ENCODE measurements at regions not wholly inside any gene's neighbourhood (a gene's known extent, or its start where the extent isn't known, plus 50 kb on each side); places are given as distances from the start of the nearest gene placed in this dataset.

DNA sequence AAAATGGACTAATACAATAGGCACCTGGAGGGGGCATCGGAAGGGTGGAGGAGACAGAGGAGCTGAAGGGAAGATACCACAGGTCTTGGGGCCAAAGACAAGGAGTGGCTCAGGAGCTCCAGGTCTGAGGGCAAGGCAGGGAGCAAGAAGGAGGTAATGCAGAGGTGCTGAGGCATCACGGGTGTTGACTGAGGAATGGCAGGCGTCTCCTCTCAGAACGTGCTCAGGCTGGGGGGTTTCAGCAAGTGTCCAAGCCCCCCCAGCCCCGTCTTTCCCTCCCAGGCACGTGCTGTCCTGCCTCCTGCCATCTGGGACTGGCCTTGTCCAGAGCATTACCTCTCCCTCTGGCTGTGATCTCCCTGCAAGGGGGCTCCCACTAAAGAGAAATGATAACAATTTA lies 265.4 kb downstream of the DCDC2C start:
- no peak overlapping the region for H3K4me3 ChIP-seq (ENCODE audit: insufficient read length, low read depth)
- TF ChIP-seq SUZ12 (IDR thresholded peaks at IDR 0.05; ENCODE audit: extremely low read depth, insufficient read depth, insufficient read length) (no peak), ZNF274 (IDR thresholded peaks at IDR 0.05; ENCODE audit: low read depth, low read length) (no peak), YY1 (IDR thresholded peaks at IDR 0.05; ENCODE audit: insufficient read depth, insufficient read length) (no peak)
- H3K4me1 ChIP-seq (ENCODE audit: insufficient read depth, insufficient read length) = peaks cover 4% of the 10 kb centered on the region
- peaks cover 5% of the 10 kb centered on the region; the same call in 1 of the 2 replicates for H3K9me3 ChIP-seq (ENCODE audit: insufficient read depth, low read length)
- no peak for DNase-seq (ENCODE audit: low read depth, low spot score)
- no peak overlapping the region for H3K9ac ChIP-seq (ENCODE audit: insufficient read length, low read depth)
- H3K27me3 ChIP-seq (ENCODE audit: insufficient read depth, insufficient read length) = no peaks in the 10 kb centered on the region
- H3K36me3 ChIP-seq (ENCODE audit: insufficient read depth, insufficient read length, low read length) = no peaks in the 10 kb centered on the region

DNA sequence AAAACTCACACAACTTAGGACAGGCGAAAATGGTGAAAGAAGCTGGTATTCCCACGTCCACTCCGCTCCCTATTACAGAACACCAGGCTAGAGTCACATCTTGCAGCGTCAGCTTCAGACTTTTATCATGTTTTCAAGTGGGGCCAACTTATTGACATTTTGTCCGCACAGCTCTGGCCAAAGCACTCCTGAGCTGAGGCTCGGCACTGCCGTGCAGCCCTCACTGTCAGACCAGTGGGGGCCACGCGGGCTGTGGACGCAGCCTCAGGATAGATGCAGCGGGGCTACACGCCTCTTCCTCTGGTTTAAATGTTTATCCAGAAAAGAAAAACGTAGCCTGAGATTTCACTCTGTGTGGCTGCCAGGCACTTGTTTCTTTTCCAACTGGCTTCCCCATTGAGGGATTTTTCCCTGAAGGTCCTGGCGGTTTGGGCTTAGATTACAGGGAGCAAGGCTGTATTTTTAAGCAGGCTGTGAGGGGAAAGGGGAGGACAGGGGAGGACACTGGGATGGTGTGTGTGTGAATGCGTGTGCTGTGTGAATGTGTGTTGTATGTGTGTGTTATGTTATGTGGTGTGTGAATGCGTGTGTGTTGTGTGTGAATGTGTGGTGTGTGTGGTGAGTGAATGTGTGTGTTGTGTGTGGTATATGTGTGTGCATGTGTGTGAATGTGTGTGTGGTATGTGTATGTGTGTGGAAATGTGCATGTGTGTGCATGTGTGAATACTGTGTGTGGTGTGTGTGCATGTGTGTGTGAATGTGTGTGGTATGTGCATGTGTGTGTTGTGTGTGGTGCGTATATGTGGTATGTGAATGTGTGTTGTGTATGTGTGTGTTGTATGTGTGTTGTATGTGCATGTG lies 267.6 kb downstream of the DCDC2C start:
- Histone ChIP-seq H3K4me3 (ENCODE audit: insufficient read length, low read depth) (no peak overlapping the region), H3K9me3 (ENCODE audit: insufficient read depth, low read length) (peaks cover 5% of the 10 kb centered on the region; the same call in 1 of the 2 replicates), H3K36me3 (ENCODE audit: insufficient read depth, insufficient read length, low read length) (no peaks in the 10 kb centered on the region), H3K9ac (ENCODE audit: insufficient read length, low read depth) (no peak overlapping the region), H3K27me3 (ENCODE audit: insufficient read depth, insufficient read length) (no peaks in the 10 kb centered on the region), H3K4me1 (ENCODE audit: insufficient read depth, insufficient read length) (peaks cover 4% of the 10 kb centered on the region)
- DNase-seq (ENCODE audit: low read depth, low spot score) = no peak
- TF ChIP-seq SUZ12 (IDR thresholded peaks at IDR 0.05; ENCODE audit: extremely low read depth, insufficient read depth, insufficient read length) (no peak), ZNF274 (IDR thresholded peaks at IDR 0.05; ENCODE audit: low read depth, low read length) (no peak), YY1 (IDR thresholded peaks at IDR 0.05; ENCODE audit: insufficient read depth, insufficient read length) (no peak)

DNA sequence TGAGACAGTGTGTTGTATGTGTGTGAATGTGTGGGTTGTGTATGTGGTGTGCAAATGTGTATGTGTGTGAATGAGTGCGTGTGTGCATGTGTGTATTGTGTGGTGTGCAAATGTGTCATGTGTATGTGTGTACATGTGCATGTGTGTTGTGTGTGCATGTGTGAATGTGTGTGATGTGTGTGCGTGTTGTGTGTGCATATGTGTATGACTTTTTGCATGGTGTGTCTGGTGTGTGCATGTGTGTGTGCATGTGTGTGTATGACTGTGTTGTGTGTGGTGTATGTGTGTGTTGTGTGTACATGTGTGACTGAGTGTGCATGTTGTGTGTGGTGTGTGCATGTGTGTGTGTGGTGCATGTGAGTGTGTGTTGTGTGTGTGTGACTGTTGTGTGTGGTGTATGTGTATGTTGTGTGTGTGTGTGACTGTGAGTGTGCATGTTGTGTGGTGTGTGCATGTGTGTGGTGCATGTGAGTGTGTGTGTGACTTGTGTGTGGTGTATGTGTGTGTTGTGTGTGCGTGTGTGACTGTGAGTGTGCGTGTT lies 268.3 kb downstream of the DCDC2C start:
- H3K27me3 ChIP-seq (ENCODE audit: insufficient read depth, insufficient read length) = no peaks in the 10 kb centered on the region
- TF ChIP-seq ZNF274 (IDR thresholded peaks at IDR 0.05; ENCODE audit: low read depth, low read length) (no peak), SUZ12 (IDR thresholded peaks at IDR 0.05; ENCODE audit: extremely low read depth, insufficient read depth, insufficient read length) (no peak), YY1 (IDR thresholded peaks at IDR 0.05; ENCODE audit: insufficient read depth, insufficient read length) (no peak)
- H3K4me3 ChIP-seq (ENCODE audit: insufficient read length, low read depth) = no peak overlapping the region
- DNase-seq (ENCODE audit: low read depth, low spot score) = no peak
- H3K36me3 ChIP-seq (ENCODE audit: insufficient read depth, insufficient read length, low read length) = no peaks in the 10 kb centered on the region
- no peak overlapping the region for H3K9ac ChIP-seq (ENCODE audit: insufficient read length, low read depth)
- H3K9me3 ChIP-seq (ENCODE audit: insufficient read depth, low read length) = peaks cover 5% of the 10 kb centered on the region; the same call in 1 of the 2 replicates
- peaks cover 4% of the 10 kb centered on the region for H3K4me1 ChIP-seq (ENCODE audit: insufficient read depth, insufficient read length)

DNA sequence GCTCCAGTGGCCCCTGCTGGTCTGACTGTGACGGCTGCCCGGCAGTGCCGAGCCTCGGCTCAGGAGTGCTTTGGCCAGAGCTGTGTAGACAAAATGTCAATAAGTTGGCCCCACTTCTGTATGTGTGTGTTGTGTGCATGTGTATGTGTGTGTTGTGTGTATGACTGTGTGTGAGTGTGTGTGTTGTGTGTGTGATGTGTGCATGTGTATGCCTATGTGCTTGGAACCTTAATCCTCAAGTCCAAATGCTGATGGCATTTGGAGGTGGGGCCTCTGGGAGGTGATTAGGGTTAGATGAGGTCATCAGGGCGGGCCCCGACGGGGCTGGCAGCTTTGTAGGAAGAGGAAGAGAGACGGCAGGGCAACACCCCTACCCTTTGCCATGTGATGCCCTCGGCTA lies 269.0 kb downstream of the DCDC2C start:
- no peaks in the 10 kb centered on the region for H3K36me3 ChIP-seq (ENCODE audit: insufficient read depth, insufficient read length, low read length)
- H3K9ac ChIP-seq (ENCODE audit: insufficient read length, low read depth) = no peak overlapping the region
- no peak overlapping the region for H3K4me3 ChIP-seq (ENCODE audit: insufficient read length, low read depth)
- H3K27me3 ChIP-seq (ENCODE audit: insufficient read depth, insufficient read length) = no peaks in the 10 kb centered on the region
- no peak for TF ChIP-seq ZNF274 (IDR thresholded peaks at IDR 0.05; ENCODE audit: low read depth, low read length)
- no peak for DNase-seq (ENCODE audit: low read depth, low spot score)
- peaks cover 5% of the 10 kb centered on the region; the same call in 1 of the 2 replicates for H3K9me3 ChIP-seq (ENCODE audit: insufficient read depth, low read length)
- H3K4me1 ChIP-seq (ENCODE audit: insufficient read depth, insufficient read length) = peaks cover 4% of the 10 kb centered on the region

DNA sequence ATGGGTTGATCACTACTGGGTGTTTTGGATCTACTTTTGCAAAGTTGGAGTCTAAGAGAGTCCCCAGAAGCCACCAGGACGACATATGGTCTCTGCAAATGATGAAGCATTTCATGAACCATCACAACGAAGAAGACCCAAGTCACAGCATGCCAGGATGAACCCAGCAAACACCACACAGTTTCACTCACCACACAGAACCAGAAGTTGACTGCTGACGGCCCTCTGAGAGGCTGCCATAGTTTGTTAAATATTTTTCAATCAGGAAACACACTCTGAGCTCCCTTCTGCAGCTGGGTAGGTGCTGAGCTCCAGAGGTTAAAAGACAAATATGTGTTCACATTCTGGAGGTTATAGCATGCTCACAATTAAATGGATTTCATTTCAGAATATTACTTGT lies 271.4 kb downstream of the DCDC2C start:
- H3K27me3 ChIP-seq (ENCODE audit: insufficient read depth, insufficient read length) = no peaks in the 10 kb centered on the region
- TF ChIP-seq ZNF274 (IDR thresholded peaks at IDR 0.05; ENCODE audit: low read depth, low read length) (no peak), YY1 (IDR thresholded peaks at IDR 0.05; ENCODE audit: insufficient read depth, insufficient read length) (no peak), SUZ12 (IDR thresholded peaks at IDR 0.05; ENCODE audit: extremely low read depth, insufficient read depth, insufficient read length) (no peak)
- peaks cover 9% of the 10 kb centered on the region; the same call in 1 of the 2 replicates for H3K9me3 ChIP-seq (ENCODE audit: insufficient read depth, low read length)

DNA sequence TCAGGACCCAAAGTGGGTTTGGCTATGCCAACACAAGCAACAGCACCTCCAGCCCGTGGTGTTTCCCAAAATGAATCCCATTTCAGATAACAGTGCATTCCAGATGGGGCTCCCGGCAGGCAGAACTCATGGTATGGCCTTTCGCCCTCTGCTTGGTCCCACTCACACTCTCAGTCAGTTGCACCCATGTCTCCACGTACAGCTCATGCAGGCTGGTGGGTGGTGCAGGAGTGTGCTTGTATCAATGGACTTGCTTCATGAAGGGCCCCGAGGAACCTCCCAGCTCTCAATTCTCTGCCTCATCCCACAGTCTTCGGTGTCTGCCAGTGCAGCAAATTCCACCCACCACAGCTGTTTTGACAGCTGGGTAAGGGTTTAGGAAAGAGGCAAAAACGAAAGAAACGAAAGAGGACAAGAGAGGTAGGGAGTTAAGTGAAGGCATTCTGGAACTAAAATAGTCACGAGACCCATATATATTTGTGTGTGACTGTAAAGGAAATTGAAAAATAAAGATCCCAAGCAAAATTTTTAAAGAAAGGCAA lies 278.1 kb downstream of the DCDC2C start:
- DNase-seq (ENCODE audit: low read depth, low spot score) = no peak
- Histone ChIP-seq H3K27me3 (ENCODE audit: insufficient read depth, insufficient read length) (no peaks in the 10 kb centered on the region), H3K9ac (ENCODE audit: insufficient read length, low read depth) (no peak overlapping the region), H3K9me3 (ENCODE audit: insufficient read depth, low read length) (0 out of 2 replicates have a peak, but pooled peaks cover 4% of the 10 kb centered on the region), H3K36me3 (ENCODE audit: insufficient read depth, insufficient read length, low read length) (no peaks in the 10 kb centered on the region), H3K4me1 (ENCODE audit: insufficient read depth, insufficient read length) (no peaks in the 10 kb centered on the region), H3K4me3 (ENCODE audit: insufficient read length, low read depth) (no peak overlapping the region)
- TF ChIP-seq ZNF274 (IDR thresholded peaks at IDR 0.05; ENCODE audit: low read depth, low read length) (no peak), SUZ12 (IDR thresholded peaks at IDR 0.05; ENCODE audit: extremely low read depth, insufficient read depth, insufficient read length) (no peak), YY1 (IDR thresholded peaks at IDR 0.05; ENCODE audit: insufficient read depth, insufficient read length) (no peak)

More for the DNA sequence above, 271.4 kb downstream of the DCDC2C start:
- DNase-seq (ENCODE audit: low read depth, low spot score) = no peak
- Histone ChIP-seq H3K4me1 (ENCODE audit: insufficient read depth, insufficient read length) (peaks cover 4% of the 10 kb centered on the region), H3K4me3 (ENCODE audit: insufficient read length, low read depth) (no peak overlapping the region), H3K36me3 (ENCODE audit: insufficient read depth, insufficient read length, low read length) (no peaks in the 10 kb centered on the region), H3K9ac (ENCODE audit: insufficient read length, low read depth) (no peak overlapping the region)

DNA sequence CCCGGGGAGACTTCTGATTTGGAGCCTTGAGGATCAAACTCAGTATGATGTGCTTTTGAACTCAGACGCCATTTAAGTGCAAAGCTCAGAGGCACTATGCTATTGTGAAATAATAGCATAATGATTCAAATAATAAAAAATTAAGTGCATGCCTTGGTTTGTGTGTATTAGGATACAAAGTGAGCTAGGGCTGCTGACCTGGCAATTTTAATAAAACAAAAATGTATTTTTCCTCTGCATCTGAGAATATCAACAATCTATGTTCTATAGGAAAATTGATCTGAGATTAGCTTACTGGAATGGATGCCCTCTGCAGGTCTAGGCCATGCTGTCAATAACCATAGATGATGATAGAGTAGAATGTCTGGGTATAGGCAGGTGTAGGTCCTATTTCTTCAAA lies 278.8 kb downstream of the DCDC2C start:
- Histone ChIP-seq H3K4me1 (ENCODE audit: insufficient read depth, insufficient read length) (no peaks in the 10 kb centered on the region), H3K36me3 (ENCODE audit: insufficient read depth, insufficient read length, low read length) (no peaks in the 10 kb centered on the region)

More for the DNA sequence above, 278.8 kb downstream of the DCDC2C start:
- TF ChIP-seq YY1 (IDR thresholded peaks at IDR 0.05; ENCODE audit: insufficient read depth, insufficient read length) = no peak
- DNase-seq (ENCODE audit: low read depth, low spot score) = no peak
- H3K9me3 ChIP-seq (ENCODE audit: insufficient read depth, low read length) = 0 out of 2 replicates have a peak, but pooled peaks cover 4% of the 10 kb centered on the region
- no peak overlapping the region for H3K4me3 ChIP-seq (ENCODE audit: insufficient read length, low read depth)
- H3K9ac ChIP-seq (ENCODE audit: insufficient read length, low read depth) = no peak overlapping the region
- no peaks in the 10 kb centered on the region for H3K27me3 ChIP-seq (ENCODE audit: insufficient read depth, insufficient read length)
